HT-29 (cell line): ENCODE measurements at regions not wholly inside any gene's neighbourhood (a gene's known extent, or its start where the extent isn't known, plus 50 kb on each side); places are given as distances from the start of the nearest gene placed in this dataset.

Experiments used
- DNase-seq: peaks from one replicate; pipeline ENCODE4 v3.0.0-alpha.2; 2015; ENCODE audit warnings: low spot score

- DNase-seq: no peak
Measured at GRCh38 chr7:17019106-17019505, 137.3 kb upstream of the AGR3 start.

- DNase-seq: no peak
Measured at GRCh38 chr7:17020250-17020649, 138.5 kb upstream of the AGR3 start.

GRCh38 chr7:17021205-17021604, 139.4 kb upstream of the AGR3 start:
- peak; percentile 11 for DNase-seq

GRCh38 chr7:17022920-17023319, 141.1 kb upstream of the AGR3 start:
- DNase-seq: peak; percentile 12

GRCh38 chr7:17026269-17026668, 144.5 kb upstream of the AGR3 start:
- DNase-seq: no peak

- DNase-seq: no peak
Measured at GRCh38 chr7:17027143-17027788, 145.5 kb upstream of the AGR3 start.

- DNase-seq: no peak
Measured at GRCh38 chr7:17027789-17028152, 146.0 kb upstream of the AGR3 start.

GRCh38 chr7:17029150-17029549, 147.4 kb upstream of the AGR3 start:
- DNase-seq: no peak

- no peak for DNase-seq
Measured at GRCh38 chr7:17030559-17030958, 148.8 kb upstream of the AGR3 start.

GRCh38 chr7:17031906-17032551, 150.2 kb upstream of the AGR3 start:
- DNase-seq: peak; percentile 58

GRCh38 chr7:17033245-17033644, 151.5 kb upstream of the AGR3 start:
- DNase-seq: peak; percentile 35

GRCh38 chr7:17036584-17036983, 154.8 kb upstream of the AGR3 start:
- no peak for DNase-seq

GRCh38 chr7:17037356-17037755, 155.6 kb upstream of the AGR3 start:
- DNase-seq: no peak

- DNase-seq: peak; percentile 66
Measured at GRCh38 chr7:17038160-17038782, 156.5 kb upstream of the AGR3 start.

- peak; percentile 67 for DNase-seq
Measured at GRCh38 chr7:17038783-17039170, 157.0 kb upstream of the AGR3 start.

- no peak for DNase-seq
Measured at GRCh38 chr7:17039372-17039771, 157.6 kb upstream of the AGR3 start.

- no peak for DNase-seq
Measured at GRCh38 chr7:17040716-17041115, 158.9 kb upstream of the AGR3 start.

GRCh38 chr7:17041324-17041723, 159.5 kb upstream of the AGR3 start:
- DNase-seq: peak; percentile 59

GRCh38 chr7:17042211-17042610, 160.4 kb upstream of the AGR3 start:
- peak; percentile 25 for DNase-seq

GRCh38 chr7:17043012-17043877, 161.5 kb upstream of the AGR3 start:
- DNase-seq: peak; percentile 22

- peak; percentile 37 for DNase-seq
Measured at GRCh38 chr7:17044396-17044795, 162.6 kb upstream of the AGR3 start.

GRCh38 chr7:17044861-17045260, 163.1 kb upstream of the AGR3 start:
- DNase-seq: peak; percentile 30
